ENCODE measurements at regions not wholly inside any gene's neighbourhood (a gene's known extent, or its start where the extent isn't known, plus 50 kb on each side); places are given as distances from the start of the nearest gene placed in this dataset.
"Not testable (repeated sequence)": the region's sequence is repeated elsewhere in the genome, so short reads cannot be mapped to it uniquely, and the experiment has no call there.

DNA sequence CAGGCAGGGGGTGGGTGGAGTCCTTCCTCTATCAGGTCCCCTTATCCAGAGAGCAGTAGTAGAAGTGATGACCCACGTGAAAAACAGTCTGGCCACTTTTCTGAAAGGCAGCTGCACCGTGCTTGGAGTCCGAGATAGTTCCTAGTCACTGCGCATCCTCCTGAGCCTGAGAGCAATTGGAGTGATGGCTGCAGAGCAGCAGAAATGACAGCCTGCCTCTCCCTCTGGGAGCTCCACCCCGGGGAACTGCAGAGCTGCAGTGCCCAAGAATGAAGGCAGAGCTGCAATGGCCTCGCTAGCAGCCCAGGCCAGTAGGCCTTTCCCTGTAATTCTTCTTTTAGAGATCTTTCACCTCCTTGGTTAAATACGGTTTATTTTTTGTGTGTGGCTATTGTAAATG lies 82.6 kb downstream of the CETN3 start:
- no peaks in the 10 kb centered on the region for H3K36me3 ChIP-seq (ENCODE audit: control insufficient read depth, insufficient read depth, low read length)
- ChIA-PET POLR2A (no interaction called here), CTCF (no interaction called here)

DNA sequence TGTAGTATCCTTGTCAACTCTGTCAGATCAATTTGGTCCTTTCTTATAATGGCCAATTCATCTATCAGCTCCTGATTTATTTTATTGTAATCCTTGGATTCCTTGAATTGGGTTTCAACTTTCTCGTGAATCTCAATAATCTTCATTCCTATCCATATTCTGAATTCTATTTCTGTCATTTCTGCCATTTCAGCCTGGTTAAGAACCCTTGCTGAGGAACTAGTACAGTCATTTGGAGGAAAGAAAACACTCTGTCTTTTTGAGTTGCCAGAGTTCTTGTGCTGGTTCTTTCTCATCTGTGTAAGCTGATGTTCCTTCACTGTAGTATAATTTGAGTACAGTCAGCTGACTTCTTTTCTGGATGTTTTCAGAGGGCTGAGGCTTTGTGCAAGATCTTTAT lies 84.5 kb downstream of the CETN3 start:
- DNase-seq (ENCODE audit: low read depth): no peak
- TF ChIP-seq, protein P1, sequence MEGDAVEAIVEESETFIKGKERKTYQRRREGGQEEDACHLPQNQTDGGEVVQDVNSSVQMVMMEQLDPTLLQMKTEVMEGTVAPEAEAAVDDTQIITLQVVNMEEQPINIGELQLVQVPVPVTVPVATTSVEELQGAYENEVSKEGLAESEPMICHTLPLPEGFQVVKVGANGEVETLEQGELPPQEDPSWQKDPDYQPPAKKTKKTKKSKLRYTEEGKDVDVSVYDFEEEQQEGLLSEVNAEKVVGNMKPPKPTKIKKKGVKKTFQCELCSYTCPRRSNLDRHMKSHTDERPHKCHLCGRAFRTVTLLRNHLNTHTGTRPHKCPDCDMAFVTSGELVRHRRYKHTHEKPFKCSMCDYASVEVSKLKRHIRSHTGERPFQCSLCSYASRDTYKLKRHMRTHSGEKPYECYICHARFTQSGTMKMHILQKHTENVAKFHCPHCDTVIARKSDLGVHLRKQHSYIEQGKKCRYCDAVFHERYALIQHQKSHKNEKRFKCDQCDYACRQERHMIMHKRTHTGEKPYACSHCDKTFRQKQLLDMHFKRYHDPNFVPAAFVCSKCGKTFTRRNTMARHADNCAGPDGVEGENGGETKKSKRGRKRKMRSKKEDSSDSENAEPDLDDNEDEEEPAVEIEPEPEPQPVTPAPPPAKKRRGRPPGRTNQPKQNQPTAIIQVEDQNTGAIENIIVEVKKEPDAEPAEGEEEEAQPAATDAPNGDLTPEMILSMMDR (IDR thresholded peaks at IDR 0.05; ENCODE audit: insufficient read depth, low read depth, low read length): no peak
- POLR2A ChIA-PET: no interaction called here
- Histone ChIP-seq H3K4me3 (ENCODE audit: low read depth, low read length) (no peak overlapping the region), H3K36me3 (ENCODE audit: control insufficient read depth, insufficient read depth, low read length) (no peaks in the 10 kb centered on the region), H3K27me3 (ENCODE audit: control insufficient read depth, insufficient read depth, low read length) (no peaks in the 10 kb centered on the region)
- CTCF ChIA-PET: no interaction called here

More for the DNA sequence above, 82.6 kb downstream of the CETN3 start:
- H3K27me3 ChIP-seq (ENCODE audit: control insufficient read depth, insufficient read depth, low read length): no peaks in the 10 kb centered on the region
- DNase-seq (ENCODE audit: low read depth): no peak
- TF ChIP-seq, protein P1 (IDR thresholded peaks at IDR 0.05; ENCODE audit: insufficient read depth, low read depth, low read length): no peak
- no peak overlapping the region for H3K4me3 ChIP-seq (ENCODE audit: low read depth, low read length)

DNA sequence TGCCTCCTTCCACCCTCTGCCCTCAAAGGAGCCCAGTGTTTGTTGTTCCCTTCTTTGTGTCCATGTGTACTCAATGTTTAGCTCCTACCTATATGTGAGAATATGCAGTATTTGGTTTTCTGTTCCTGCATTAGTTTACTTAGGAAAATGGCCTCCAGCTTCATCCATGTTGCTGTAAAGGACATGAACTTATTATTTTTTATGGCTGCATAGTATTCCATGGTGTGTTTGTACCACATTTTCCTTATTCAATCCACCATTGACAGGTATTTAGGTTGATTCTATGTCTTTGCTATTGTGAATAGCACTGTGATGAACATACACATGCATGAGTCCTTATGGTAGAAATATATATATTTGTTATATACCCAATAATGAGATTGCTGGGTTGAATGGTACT lies 89.2 kb downstream of the CETN3 start:
- H3K27me3 ChIP-seq (ENCODE audit: control insufficient read depth, insufficient read depth, low read length); DNase-seq (ENCODE audit: low read depth); POLR2A ChIA-PET; CTCF ChIA-PET; H3K4me3 ChIP-seq (ENCODE audit: low read depth, low read length); H3K36me3 ChIP-seq (ENCODE audit: control insufficient read depth, insufficient read depth, low read length): not testable (repeated sequence)

DNA sequence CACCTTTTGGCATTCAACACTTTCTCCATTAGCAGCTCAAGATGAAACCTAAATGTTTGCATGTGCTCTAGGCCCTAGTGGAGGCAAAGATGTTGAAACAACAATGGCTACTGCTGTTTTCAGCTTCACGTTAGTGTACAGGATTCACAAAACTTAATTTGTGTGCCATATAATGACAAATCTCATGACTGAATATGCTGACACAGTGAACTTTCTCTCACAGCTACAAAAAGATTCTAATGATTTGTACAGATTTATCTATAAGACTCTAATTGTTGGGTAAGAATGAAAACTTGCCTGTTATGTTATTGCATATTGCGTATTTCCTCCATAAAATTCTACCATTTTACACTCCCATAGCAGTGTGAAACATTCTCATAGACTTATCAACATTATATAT lies 97.5 kb downstream of the CETN3 start:
- no peaks in the 10 kb centered on the region for H3K36me3 ChIP-seq (ENCODE audit: control insufficient read depth, insufficient read depth, low read length)
- TF ChIP-seq, protein P1 (IDR thresholded peaks at IDR 0.05; ENCODE audit: insufficient read depth, low read depth, low read length): no peak
- POLR2A ChIA-PET: no interaction called here
- DNase-seq (ENCODE audit: low read depth): no peak
- no peaks in the 10 kb centered on the region for H3K27me3 ChIP-seq (ENCODE audit: control insufficient read depth, insufficient read depth, low read length)
- no peak overlapping the region for H3K4me3 ChIP-seq (ENCODE audit: low read depth, low read length)
- CTCF ChIA-PET: interaction anchor here (1.0 kb wide), 1 partner anchor 46 kb away, joined by 3 read pairs; no protein-coding TSS in a partner anchor

DNA sequence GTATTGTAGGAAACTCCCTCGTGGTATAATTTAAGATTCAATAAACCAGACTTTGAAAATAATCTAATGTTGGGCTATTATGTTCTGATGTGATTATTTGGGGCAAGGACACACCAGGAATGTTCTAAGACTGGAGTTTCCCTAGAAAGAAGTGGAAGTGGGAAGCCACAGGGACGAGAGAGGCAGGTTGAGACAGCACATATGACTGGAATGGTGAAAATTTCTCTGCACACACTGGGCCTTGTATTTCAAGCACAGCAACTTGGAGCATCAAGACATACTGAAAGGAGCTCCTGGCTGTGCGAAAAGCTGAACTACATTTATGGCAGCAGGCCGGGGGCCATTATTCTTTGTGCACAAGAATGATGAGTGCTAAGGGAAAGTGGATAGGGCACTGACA lies 98.2 kb downstream of the CETN3 start:
- H3K4me3 ChIP-seq (ENCODE audit: low read depth, low read length): no peak overlapping the region
- ChIA-PET POLR2A (no interaction called here), CTCF (interaction anchor here (1.0 kb wide), 1 partner anchor 46 kb away, joined by 3 read pairs; no protein-coding TSS in a partner anchor)
- DNase-seq (ENCODE audit: low read depth): no peak
- TF ChIP-seq, protein P1 (IDR thresholded peaks at IDR 0.05; ENCODE audit: insufficient read depth, low read depth, low read length): no peak
- H3K27me3 ChIP-seq (ENCODE audit: control insufficient read depth, insufficient read depth, low read length): no peaks in the 10 kb centered on the region
- no peaks in the 10 kb centered on the region for H3K36me3 ChIP-seq (ENCODE audit: control insufficient read depth, insufficient read depth, low read length)

DNA sequence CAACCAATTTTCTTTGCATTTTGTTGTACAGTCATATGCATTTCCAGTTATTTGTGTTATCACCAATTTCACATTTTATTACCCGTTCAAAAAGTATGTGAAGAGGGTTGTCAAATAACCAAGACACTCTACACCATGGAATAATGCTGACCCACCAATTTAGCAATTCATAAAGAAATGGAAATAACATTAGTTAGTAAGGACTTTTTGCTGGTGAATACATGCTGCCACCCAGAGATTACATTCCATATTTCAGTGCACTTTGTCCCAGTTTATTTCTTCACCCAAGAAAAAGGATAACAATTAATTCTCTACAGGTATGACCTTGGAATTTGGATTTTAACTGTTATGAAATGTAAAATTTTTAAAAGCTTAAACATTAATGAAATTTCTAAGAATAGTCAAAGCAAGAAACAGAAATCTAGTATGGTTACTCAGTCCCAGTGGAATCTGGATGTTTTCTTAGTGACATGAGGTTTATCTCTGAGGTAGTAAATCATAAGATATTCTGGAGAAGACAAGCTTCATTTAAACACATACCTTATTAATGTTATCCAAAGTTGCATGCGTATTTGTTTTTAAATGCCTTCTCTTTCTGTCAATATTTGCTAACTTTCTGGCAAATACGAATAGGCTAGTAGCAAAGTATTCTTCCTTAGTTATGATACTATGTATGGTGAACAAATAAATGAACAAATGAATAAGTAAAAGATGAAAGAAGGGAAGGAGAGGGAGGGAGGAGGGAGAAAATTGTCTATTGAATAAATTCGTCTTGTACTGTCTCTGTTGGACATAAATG lies 100.6 kb downstream of the CETN3 start:
- ChIA-PET POLR2A (no interaction called here), CTCF (no interaction called here)
- no peaks in the 10 kb centered on the region for H3K36me3 ChIP-seq (ENCODE audit: control insufficient read depth, insufficient read depth, low read length)
- TF ChIP-seq, protein P1 (IDR thresholded peaks at IDR 0.05; ENCODE audit: insufficient read depth, low read depth, low read length): no peak
- no peak overlapping the region for H3K4me3 ChIP-seq (ENCODE audit: low read depth, low read length)
- DNase-seq (ENCODE audit: low read depth): no peak
- no peaks in the 10 kb centered on the region for H3K27me3 ChIP-seq (ENCODE audit: control insufficient read depth, insufficient read depth, low read length)

Data from BJ (cell line).